Ascending aorta (tissue), 2 donors: ENCODE measurements at regions not wholly inside any gene's neighbourhood (a gene's known extent, or its start where the extent isn't known, plus 50 kb on each side); places are given as distances from the start of the nearest gene placed in this dataset.
"Not testable (repeated sequence)": the region's sequence is repeated elsewhere in the genome, so short reads cannot be mapped to it uniquely, and the experiment has no call there.

ENCODE experiments used
- DNase-seq, 2 donors: peaks; one replicate each; pipeline ENCODE4 v3.0.0-alpha.2; 2019; ENCODE audit warnings: low spot score in 2 of 2
- H3K27ac ChIP-seq, 2 donors: fragments of 200-600 bp; sonication (generic); one replicate each; pipeline ENCODE4 v1.5.1; 2016 to 2017; ENCODE audit warnings: mild to moderate bottlenecking in 1 of 2
- H3K27me3 ChIP-seq: fragments of 200-600 bp; sonication (generic); one replicate; pipeline ENCODE4 v1.5.1; 2017
- H3K36me3 ChIP-seq, 2 donors: fragments of 200-600 bp; sonication (generic); one replicate each; pipeline ENCODE4 v1.5.1; 2016
- H3K4me1 ChIP-seq, 2 donors: fragments of 200-600 bp; sonication (generic); one replicate each; pipeline ENCODE4 v1.5.1; 2016 to 2017; ENCODE audit warnings: mild to moderate bottlenecking in 1 of 2
- H3K4me3 ChIP-seq, 2 donors: fragments of 200-600 bp; sonication (generic); one replicate each; pipeline ENCODE4 v1.5.1; 2016 to 2017; ENCODE audit warnings: mild to moderate bottlenecking in 1 of 2
- H3K9me3 ChIP-seq, 2 donors: fragments of 200-600 bp; sonication (generic); one replicate each; pipeline ENCODE4 v1.5.1; 2016
- CTCF ChIP-seq, 3 experiments: fragments of 200-600 bp in 2 of 3; fragments of 450-650 bp in 1 of 3; sonication (generic) in 2 of 3; IDR thresholded peaks; one replicate each; pipeline ENCODE4 v1.5.1; 2016 to 2019; ENCODE audit warnings: antibody characterized with exemption in 3 of 3, mild to moderate bottlenecking in 1 of 3, moderate library complexity in 1 of 3
- intact Hi-C: fragments of 100-400 bp; cut with DNase I; formaldehyde crosslinking; loops from one replicate; pipeline ENCODE4 v1.15.1; 2023

DNA sequence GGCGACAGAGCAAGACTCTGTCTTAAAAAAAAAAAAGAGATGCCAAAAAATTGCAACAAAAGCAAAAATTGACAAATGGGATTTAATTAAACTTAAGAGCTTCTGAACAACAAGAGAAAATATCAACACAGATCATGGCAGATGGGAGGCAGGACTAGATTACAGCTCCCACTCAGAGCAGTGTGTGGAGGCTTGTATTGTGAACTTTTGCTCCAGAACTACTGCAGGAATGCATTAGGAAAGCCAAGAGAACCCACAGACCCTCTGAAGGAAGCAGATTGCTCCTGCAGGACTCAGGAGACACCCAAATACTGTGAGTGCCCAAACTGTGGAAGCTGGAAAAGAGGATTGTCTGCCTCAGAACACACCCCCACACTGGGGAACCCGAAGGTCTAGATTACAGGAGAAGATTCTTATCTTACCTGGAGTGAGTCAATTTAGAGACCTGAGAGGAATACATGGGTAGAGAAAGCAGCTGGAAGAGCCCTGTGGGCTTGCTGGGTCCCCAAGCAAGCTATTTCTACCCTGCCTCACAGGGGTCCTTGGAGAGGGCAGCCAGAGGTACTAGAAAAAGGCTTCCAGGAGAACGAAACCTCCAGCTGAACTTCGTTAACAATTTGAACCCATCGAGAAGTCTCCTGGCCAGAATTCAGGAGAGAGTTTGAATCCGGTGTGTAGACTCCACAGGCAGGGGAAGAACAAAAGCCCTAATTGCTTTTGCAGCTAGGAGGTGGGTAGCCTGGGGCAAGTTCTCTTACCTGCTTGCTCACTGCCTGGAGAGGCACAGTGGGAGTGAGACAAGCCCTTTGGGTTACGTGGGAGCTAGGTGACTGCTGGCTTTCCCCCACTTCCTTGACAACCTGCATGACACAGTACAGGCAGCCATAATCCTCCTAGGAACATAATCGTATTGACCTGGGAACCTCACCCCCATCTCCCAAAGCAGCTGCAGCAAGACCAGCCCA lies 593.4 kb upstream of the RGMB start:
- DNase-seq: no peak
- Histone ChIP-seq H3K36me3 (no peaks in the 10 kb centered on the region), H3K27ac (no peak overlapping the region), H3K4me1 (no peaks in the 10 kb centered on the region), H3K9me3 (no peaks in the 10 kb centered on the region), H3K27me3 (no peaks in the 10 kb centered on the region), H3K4me3 (no peak overlapping the region)
- TF ChIP-seq CTCF (IDR thresholded peaks at IDR 0.05): no peak
- intact Hi-C loops: no loop called here

DNA sequence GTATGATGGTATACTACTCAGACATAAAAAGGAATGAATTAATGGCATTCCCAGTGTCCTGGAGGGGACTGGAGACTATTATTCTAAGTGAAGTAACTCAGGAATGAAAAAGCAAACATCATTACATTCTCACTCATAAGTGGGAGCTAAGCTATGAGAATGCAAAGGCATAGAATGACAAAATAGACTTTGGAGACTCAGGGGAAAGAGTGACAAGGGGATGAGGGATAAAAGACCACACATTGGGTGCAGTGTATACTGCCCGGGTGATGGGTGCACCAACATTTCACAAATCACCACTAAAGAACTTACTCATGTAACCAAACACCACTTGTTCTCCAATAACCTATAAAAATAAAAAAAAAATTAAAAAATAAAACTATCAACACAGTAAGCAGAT lies 587.3 kb upstream of the RGMB start:
- DNase-seq: no peak
- Histone ChIP-seq H3K9me3 (no peaks in the 10 kb centered on the region), H3K4me1 (no peaks in the 10 kb centered on the region), H3K36me3 (no peaks in the 10 kb centered on the region), H3K27me3 (no peaks in the 10 kb centered on the region), H3K27ac (no peak overlapping the region), H3K4me3 (no peak overlapping the region)
- no peak for TF ChIP-seq CTCF (IDR thresholded peaks at IDR 0.05)
- intact Hi-C loops: no loop called here

DNA sequence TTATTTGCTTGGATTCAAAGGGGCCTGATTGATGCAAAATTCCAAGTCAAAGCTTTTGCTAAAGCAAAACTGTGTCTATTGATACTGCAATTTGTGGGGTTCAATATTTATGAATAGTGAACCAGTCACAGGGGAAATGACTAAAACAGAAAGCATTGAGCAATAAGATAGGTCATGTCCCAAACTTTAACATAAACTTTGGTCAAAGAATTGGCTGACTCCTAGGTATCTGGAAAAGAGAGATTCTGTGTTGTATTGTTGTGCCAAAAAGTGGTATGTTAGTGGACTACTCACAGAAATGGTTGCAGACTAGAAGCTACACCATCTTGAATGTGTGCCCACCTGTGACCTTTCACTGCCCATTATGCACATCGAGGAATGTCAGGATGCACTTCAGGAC lies 585.5 kb upstream of the RGMB start:
- intact Hi-C loops: no loop called here
- H3K4me3 ChIP-seq: no peak overlapping the region
- H3K27ac ChIP-seq: no peak overlapping the region
- TF ChIP-seq CTCF (IDR thresholded peaks at IDR 0.05): no peak
- H3K9me3 ChIP-seq: no peaks in the 10 kb centered on the region
- no peaks in the 10 kb centered on the region for H3K4me1 ChIP-seq
- DNase-seq: no peak
- H3K36me3 ChIP-seq: no peaks in the 10 kb centered on the region
- H3K27me3 ChIP-seq: no peaks in the 10 kb centered on the region

GRCh38 chr5:98190344-98190743 lies 583.1 kb upstream of the RGMB start:
- intact Hi-C loops, H3K27me3 ChIP-seq: not testable (repeated sequence)

GRCh38 chr5:98193921-98194760 lies 579.3 kb upstream of the RGMB start:
- no peak for TF ChIP-seq CTCF (IDR thresholded peaks at IDR 0.05)

More at GRCh38 chr5:98190344-98190743, 583.1 kb upstream of the RGMB start:
- not testable (repeated sequence) for H3K36me3 ChIP-seq, DNase-seq, H3K27ac ChIP-seq, H3K9me3 ChIP-seq, H3K4me3 ChIP-seq, H3K4me1 ChIP-seq

More at GRCh38 chr5:98193921-98194760, 579.3 kb upstream of the RGMB start:
- intact Hi-C loops: no loop called here
- Histone ChIP-seq H3K27me3 (no peaks in the 10 kb centered on the region), H3K4me3 (no peak overlapping the region), H3K27ac (no peak overlapping the region), H3K36me3 (no peaks in the 10 kb centered on the region), H3K9me3 (no peaks in the 10 kb centered on the region), H3K4me1 (no peaks in the 10 kb centered on the region)
- DNase-seq: no peak
